GM21723 (cell line): ENCODE measurements at regions not wholly inside any gene's neighbourhood (a gene's known extent, or its start where the extent isn't known, plus 50 kb on each side); places are given as distances from the start of the nearest gene placed in this dataset.
"Not testable (repeated sequence)": the region's sequence is repeated elsewhere in the genome, so short reads cannot be mapped to it uniquely, and the experiment has no call there.

Experiments used
- ATAC-seq: cut with Tn5 transposase; IDR thresholded peaks from one replicate; pipeline ENCODE4 v1.9.1; 2021; ENCODE audit warnings: mild to moderate bottlenecking, moderate library complexity; ENCODE audit not compliant: unreplicated experiment

DNA sequence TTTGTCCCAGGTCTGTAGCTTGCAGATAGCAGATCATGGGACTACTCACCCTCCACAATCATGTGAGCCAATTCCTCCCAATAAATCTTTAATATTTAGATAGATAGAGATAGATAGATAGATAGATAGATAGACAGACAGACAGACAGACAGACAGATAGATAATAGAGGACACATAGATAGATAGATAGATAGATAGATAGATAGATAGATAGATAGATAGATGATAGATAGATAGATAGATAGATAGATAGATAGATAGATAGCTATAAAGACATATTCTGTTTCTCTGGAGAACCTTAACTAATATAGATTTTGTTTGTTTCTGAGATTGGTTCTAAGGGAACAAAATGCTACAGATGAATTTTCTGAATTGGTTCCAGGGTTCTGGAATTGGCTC lies 82.3 kb upstream of the PRDX6 start:
- ATAC-seq = not testable (repeated sequence)

- ATAC-seq = no peak
These were observed 81.4 kb upstream of the PRDX6 start for GRCh38 chr1:173395762-173396161.

DNA sequence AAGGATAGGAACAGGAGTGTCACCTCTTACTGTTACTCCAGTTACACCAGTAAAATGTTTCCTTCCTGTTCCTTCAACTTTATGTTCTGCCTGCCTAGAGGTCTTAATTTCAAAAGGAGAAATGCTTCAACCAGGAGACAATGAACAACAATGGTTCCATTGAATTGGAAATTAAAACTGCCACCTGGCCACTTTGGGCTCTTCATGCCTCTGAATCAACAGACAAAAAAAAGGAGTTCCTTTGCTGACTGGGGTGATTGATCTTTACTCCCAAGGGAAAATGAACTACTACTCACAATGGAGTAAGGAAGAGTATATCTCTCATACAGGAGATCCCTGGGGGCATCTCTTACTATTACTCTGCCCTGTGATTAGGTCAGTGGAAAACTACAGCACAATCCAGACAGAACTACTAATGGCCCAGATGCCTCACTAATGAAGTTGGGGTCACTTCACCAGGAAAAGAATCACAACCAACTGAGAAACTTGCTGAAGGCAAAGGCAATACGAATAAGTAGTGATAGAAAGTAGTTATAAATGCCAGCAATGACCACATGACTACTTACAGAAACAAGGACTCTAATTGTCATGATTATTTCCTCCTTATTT lies 76.6 kb upstream of the PRDX6 start:
- no peak for ATAC-seq

DNA sequence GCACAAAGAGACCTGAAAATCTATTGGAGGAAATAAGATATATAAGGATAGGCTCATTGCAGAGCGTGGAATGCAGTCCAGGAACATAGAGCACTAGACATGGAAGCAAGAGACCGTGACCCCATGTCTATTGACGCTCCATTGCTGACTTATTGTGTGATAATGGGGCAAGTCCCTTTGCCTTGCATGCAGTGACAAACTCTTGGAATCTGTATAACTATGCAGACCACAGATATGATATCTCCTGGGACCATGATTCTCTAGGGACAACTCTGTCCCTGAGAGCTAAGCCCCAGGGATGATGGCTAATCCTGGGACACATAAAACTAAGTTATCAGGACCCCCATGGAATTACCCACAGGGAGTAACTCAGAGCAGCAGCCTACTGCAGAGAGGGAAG lies 73.1 kb upstream of the PRDX6 start:
- ATAC-seq = no peak

DNA sequence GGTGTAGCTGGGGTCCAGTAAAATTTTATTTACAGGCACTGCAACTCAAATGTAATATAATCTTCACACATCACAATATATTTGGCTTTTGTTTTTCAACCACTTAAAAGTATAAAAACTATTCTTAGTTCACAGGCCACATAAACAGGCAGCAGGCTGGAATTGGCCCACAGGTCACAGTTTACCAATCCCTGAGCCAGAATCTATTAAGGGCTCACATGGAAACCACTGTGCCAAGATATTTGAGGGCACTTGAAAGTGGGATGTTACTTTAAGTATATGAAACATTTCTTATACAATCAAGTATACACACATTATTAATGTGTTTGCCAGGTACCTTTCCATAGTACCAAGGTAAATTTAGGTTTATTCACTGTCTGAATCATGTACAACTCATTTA lies 71.9 kb upstream of the PRDX6 start:
- no peak for ATAC-seq

- ATAC-seq = no peak
These were observed 71.3 kb upstream of the PRDX6 start for GRCh38 chr1:173405834-173406233.

DNA sequence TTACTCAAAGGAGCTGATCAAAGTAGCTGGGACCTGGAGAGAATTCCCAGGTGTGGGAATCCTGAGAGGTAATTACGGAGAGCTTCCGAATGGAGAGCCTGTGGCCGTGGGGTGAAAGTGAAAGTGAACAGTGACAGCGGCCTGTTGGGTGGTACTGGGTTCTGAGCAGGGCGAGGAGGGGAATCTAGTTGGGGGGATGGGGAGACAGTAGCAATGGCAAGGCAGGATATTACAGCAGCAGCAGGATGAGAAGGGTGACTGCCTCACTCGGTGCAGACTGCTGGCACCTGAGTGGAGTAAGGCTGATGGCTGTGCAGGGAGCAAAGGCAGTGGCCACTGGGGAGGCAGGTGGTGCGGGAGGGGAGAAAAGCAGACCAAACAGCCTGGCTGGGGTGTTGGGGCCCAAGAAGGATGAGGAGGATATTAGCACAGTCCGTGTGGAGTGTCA lies 70.3 kb upstream of the PRDX6 start:
- no peak for ATAC-seq

DNA sequence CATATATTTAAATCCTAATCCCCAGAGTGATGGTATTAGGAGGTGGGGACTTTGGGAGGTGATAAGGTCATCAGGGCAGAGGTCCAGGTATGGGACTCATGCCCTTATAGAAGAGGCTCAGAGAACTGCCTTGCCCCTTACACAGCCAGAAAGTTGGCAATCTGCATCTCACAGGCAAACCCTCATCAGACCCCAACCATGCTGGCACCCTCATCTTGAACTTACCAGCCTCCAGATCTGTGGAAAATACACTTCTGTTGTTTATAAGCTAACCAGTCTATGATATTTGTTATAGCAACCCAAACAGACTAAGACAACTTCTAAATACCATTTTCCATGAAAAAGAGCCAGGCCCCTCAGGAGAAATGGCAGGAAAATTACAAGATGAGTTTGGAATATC lies 69.3 kb upstream of the PRDX6 start:
- ATAC-seq = no peak

DNA sequence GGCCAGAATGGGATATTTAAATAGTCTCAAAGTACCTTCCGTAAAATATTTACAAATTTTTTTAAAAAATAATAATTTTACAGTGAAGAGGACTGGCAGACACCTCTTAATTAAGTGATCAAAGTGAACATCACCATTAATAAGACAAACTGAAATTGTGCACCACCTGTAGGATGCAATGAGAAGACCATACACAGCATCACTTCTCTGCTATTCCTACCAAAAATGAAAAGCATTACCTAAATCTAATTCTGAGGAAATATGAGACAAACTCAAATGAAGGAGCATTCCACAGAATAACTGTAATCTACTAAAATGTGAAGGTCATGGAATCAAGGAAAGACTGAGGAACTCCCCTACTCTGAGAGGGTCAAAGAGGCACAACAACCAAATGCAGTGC lies 68.2 kb upstream of the PRDX6 start:
- ATAC-seq = no peak

GRCh38 chr1:173409613-173410012 lies 67.5 kb upstream of the PRDX6 start:
- ATAC-seq = no peak

- ATAC-seq = peak; percentile 3
These were observed 66.9 kb upstream of the PRDX6 start for GRCh38 chr1:173410133-173410793.

- peak; percentile 56 for ATAC-seq
These were observed 66.3 kb upstream of the PRDX6 start for GRCh38 chr1:173410794-173411236.

GRCh38 chr1:173411835-173412742 lies 65.0 kb upstream of the PRDX6 start:
- ATAC-seq = no peak

DNA sequence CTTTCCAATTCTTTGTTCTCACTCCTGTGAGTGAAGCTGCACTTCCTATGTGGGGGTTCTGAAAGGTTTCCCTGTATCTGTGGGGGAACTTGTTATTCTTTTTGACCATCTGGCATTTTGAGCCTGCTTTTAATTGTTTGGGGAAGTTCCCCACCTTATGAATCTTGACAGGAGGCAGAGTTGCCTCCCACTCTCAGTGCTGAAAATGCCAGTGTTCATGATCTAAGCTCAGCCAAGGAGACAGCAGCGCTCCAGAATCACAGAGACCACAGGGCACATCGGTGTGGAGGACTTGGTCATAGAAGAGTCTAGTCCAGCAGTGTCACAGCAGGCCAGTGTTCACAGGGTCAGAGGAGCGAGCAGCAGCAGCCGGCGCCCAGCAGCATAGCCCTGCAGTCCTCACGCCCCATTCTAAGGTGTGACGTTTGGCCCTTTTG lies 63.8 kb upstream of the PRDX6 start:
- ATAC-seq = no peak

- ATAC-seq = peak; percentile 38
These were observed 63.0 kb upstream of the PRDX6 start for GRCh38 chr1:173414136-173414535.

- no peak for ATAC-seq
These were observed 62.5 kb upstream of the PRDX6 start for GRCh38 chr1:173414539-173415226.

- peak; percentile 40 for ATAC-seq
These were observed 61.6 kb upstream of the PRDX6 start for GRCh38 chr1:173415490-173415889.

- ATAC-seq = no peak
These were observed 61.2 kb upstream of the PRDX6 start for GRCh38 chr1:173415905-173416450.

DNA sequence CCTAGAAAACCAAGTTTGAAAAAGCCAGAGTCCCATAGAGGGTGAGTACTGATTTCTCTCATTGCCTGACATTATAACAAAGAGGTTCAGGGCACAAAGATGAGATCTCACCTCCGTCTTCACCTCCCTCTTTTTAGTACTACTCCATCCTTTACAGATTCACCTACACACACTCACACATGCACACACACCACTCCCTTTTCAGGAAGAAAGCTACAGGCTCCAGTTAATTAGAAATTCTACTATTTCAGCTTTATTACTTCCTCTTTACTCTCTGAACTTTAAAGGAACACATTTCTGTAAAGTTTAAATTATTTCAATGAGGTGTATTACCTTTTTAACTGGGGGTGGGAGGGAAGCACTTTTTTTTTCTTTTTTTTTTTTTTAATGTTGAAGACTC lies 59.6 kb upstream of the PRDX6 start:
- no peak for ATAC-seq

GRCh38 chr1:173418107-173418985 lies 58.8 kb upstream of the PRDX6 start:
- ATAC-seq = no peak
